Ovary (tissue), 7 donors: ENCODE measurements at regions not wholly inside any gene's neighbourhood (a gene's known extent, or its start where the extent isn't known, plus 50 kb on each side); places are given as distances from the start of the nearest gene placed in this dataset.

ENCODE experiments used
- DNase-seq, 5 donors: peaks; one replicate each; pipeline ENCODE4 v3.0.0-alpha.2; 2019 to 2020
- H3K27ac ChIP-seq, 2 donors: fragments of 200-600 bp; one replicate each; pipeline versions ENCODE4 v1.5.1 to v1.8.0; 2019 to 2022
- H3K27me3 ChIP-seq: fragments of 200-600 bp; one replicate; pipeline ENCODE4 v1.8.0; 2022
- H3K36me3 ChIP-seq: fragments of 200-600 bp; sonication (generic); one replicate; pipeline ENCODE4 v1.5.1; 2019
- H3K4me1 ChIP-seq: one replicate; pipeline ENCODE4 v1.8.1; 2013; ENCODE audit warnings: mild to moderate bottlenecking, moderate library complexity; ENCODE audit not compliant: insufficient read depth
- H3K4me3 ChIP-seq: fragments of 200-600 bp; sonication (generic); one replicate; pipeline ENCODE4 v1.5.1; 2017
- H3K9me3 ChIP-seq, 2 donors: fragments of 200-600 bp in 1 of 2; sonication (generic) in 1 of 2; one replicate each; pipeline versions ENCODE4 v1.5.1 to v1.8.1; 2013 to 2019; ENCODE audit warnings: mild to moderate bottlenecking in 1 of 2, moderate library complexity in 1 of 2
- EP300 ChIP-seq: sonication (generic); formaldehyde crosslinking; IDR thresholded peaks from one replicate; pipeline ENCODE4 v1.6.1; 2017; ENCODE audit warnings: antibody characterized with exemption
- POLR2A ChIP-seq: fragments of 450-650 bp; IDR thresholded peaks from one replicate; pipeline ENCODE4 v1.6.1; 2017; ENCODE audit warnings: antibody characterized with exemption, mild to moderate bottlenecking, moderate library complexity
- WGBS, 3 donors: extraction: QIAGEN DNeasy Blood & Tissue Kit in 1 of 3; methylation state at CpG; one replicate each; pipeline versions ENCODE4 v1.1.5 to v1.1.7; 2013 to 2017; 5-methylcytosine and 5-hydroxymethylcytosine counted together
- intact Hi-C, 4 donors: fragments of 100-400 bp; cut with DNase I; formaldehyde crosslinking; loops; one replicate each; pipeline versions ENCODE4 v1.11.0 to v1.15.1; 2022 to 2023
- TF ChIP-seq, protein P1 (sequence below), 3 donors: fragments of 450-650 bp in 2 of 3; fragments of 200-600 bp in 1 of 3; IDR thresholded peaks; one replicate each; pipeline versions ENCODE4 v1.5.1 to v1.8.0; 2016 to 2022; ENCODE audit warnings: antibody characterized with exemption in 3 of 3, mild to moderate bottlenecking in 1 of 3
- donor health status: DM: no; HTN: no; CAD: no; lungs with moderate emphysema.
- donor health status: DM: no; HTN: no; CAD: no.
- donor health status: Bipolar disorder and iron deficiency.
- donor health status: DM: no; HTN: no; CAD: no.
- donor health status: DM: yes; HTN: yes; CAD: no.

DNA sequence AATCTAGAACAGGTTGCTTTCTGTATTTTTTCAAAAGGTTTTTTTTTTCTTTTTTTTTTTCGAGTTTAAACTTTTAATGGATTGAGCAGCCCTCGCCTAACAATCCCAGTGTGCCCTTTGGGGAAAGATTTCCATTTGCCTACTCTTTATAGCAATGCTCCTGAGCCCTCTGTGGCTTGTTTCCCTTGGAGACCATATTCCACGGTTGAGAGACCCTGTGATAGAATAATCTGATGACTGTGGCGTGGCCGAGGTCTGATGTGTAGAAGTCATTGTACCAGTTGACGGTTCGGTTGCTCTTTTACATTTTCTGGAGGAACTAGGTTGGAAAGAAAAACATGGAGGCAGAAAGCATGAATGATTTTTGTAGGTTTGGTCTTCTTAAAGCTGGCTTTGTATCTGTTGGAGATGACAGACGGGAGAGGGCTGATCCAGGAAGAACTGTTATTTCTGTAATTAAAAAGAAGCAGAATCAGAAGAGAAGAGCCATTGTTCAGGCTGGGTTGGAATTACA, 305.7 kb upstream of the NRIP1 start:
- Histone ChIP-seq H3K27ac (no peak overlapping the region), H3K36me3 (no peaks in the 10 kb centered on the region), H3K4me3 (no peak overlapping the region), H3K27me3 (no peaks in the 10 kb centered on the region), H3K4me1 (no peaks in the 10 kb centered on the region), H3K9me3 (no peaks in the 10 kb centered on the region)
- intact Hi-C loops: no loop called here
- no peak for DNase-seq
- TF ChIP-seq POLR2A (no peak), EP300 (no peak)
- TF ChIP-seq, protein P1, sequence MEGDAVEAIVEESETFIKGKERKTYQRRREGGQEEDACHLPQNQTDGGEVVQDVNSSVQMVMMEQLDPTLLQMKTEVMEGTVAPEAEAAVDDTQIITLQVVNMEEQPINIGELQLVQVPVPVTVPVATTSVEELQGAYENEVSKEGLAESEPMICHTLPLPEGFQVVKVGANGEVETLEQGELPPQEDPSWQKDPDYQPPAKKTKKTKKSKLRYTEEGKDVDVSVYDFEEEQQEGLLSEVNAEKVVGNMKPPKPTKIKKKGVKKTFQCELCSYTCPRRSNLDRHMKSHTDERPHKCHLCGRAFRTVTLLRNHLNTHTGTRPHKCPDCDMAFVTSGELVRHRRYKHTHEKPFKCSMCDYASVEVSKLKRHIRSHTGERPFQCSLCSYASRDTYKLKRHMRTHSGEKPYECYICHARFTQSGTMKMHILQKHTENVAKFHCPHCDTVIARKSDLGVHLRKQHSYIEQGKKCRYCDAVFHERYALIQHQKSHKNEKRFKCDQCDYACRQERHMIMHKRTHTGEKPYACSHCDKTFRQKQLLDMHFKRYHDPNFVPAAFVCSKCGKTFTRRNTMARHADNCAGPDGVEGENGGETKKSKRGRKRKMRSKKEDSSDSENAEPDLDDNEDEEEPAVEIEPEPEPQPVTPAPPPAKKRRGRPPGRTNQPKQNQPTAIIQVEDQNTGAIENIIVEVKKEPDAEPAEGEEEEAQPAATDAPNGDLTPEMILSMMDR (IDR thresholded peaks at IDR 0.05): no peak
- WGBS, 3 donors: 92 to 95% (median 93%) methylated on average over 8 of the region's 8 CpGs

DNA sequence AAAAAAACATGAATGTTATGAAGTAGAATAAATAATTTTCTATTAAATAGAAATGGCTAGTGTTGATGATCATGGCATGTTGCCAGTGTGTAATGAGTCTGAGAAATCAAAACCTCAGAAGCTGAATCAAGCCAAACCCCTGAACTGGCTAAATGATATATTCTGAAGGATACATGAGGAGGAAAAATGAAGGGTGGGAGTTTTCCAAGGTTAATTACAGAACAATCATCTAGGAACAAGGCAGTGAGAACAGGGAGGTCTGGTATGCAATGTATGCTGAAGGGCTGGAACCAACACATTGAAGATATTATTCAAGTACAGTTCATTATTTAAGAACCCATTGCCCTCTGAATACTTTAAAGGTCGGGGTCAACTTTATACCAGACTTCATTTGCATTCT, 309.1 kb upstream of the NRIP1 start:
- no peaks in the 10 kb centered on the region for H3K4me1 ChIP-seq
- H3K27ac ChIP-seq: no peak overlapping the region
- no peak overlapping the region for H3K4me3 ChIP-seq
- no peaks in the 10 kb centered on the region for H3K9me3 ChIP-seq
- intact Hi-C loops: no loop called here
- no peaks in the 10 kb centered on the region for H3K36me3 ChIP-seq
- no peak for DNase-seq
- TF ChIP-seq EP300 (no peak), POLR2A (no peak)
- TF ChIP-seq, protein P1 (IDR thresholded peaks at IDR 0.05): no peak
- H3K27me3 ChIP-seq: no peaks in the 10 kb centered on the region
- 36 to 62% (median 49%) methylated on average over 1 of the region's 1 CpG for WGBS, 3 donors

DNA sequence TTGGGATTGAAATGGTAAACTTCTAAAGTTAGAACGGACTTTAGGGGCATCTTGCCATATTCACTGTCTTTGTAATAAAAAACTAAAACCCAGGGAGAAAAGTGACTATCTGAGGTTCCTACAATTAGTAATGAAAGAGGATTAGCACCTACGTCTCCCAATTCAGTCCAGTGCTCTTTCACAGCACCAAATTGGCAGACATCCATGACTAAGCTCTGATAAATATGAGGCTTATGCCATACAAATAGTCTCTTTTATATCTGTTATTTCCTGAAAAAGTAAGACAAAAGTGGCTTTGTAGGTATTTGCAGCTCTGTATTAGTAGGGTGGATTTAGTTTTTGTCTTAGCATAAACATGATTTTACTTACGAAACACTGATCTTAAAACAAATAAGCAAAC, 315.0 kb upstream of the NRIP1 start:
- no peak overlapping the region for H3K4me3 ChIP-seq
- H3K9me3 ChIP-seq: no peaks in the 10 kb centered on the region
- DNase-seq: no peak
- intact Hi-C loops: no loop called here
- H3K36me3 ChIP-seq: no peaks in the 10 kb centered on the region
- H3K27me3 ChIP-seq: no peaks in the 10 kb centered on the region
- no peaks in the 10 kb centered on the region for H3K4me1 ChIP-seq
- H3K27ac ChIP-seq: no peak overlapping the region
- no peak for TF ChIP-seq EP300
- 60 to 65% (median 62%) methylated on average over 3 of the region's 3 CpGs for WGBS, 3 donors

DNA sequence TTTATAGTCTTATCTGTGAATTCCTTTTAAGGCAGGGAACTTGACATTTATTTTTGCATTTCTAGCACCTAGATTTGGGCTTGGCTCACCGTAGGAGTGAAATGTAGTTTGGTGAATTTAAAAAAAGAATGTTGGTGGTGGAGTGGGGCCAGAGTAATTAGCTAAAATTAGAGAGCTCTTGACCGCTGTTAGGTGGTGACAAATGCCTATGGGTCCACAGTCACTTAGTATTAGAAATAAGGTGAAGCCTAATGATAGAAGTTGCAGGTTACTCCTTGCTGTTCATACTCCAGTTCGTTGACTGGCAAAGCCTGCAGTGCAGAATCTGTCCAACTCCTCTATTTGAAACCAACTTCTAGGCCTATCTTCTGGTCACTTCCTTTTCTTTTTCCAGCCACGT, 318.8 kb upstream of the NRIP1 start:
- Histone ChIP-seq H3K9me3 (no peaks in the 10 kb centered on the region), H3K4me3 (no peak overlapping the region), H3K36me3 (no peaks in the 10 kb centered on the region), H3K27me3 (no peaks in the 10 kb centered on the region), H3K4me1 (no peaks in the 10 kb centered on the region), H3K27ac (no peak overlapping the region)
- intact Hi-C loops: no loop called here
- no peak for DNase-seq
- TF ChIP-seq EP300: no peak
- TF ChIP-seq POLR2A: no peak
- TF ChIP-seq, protein P1 (IDR thresholded peaks at IDR 0.05): no peak
- 65 to 72% (median 71%) methylated on average over 4 of the region's 4 CpGs for WGBS, 3 donors

DNA sequence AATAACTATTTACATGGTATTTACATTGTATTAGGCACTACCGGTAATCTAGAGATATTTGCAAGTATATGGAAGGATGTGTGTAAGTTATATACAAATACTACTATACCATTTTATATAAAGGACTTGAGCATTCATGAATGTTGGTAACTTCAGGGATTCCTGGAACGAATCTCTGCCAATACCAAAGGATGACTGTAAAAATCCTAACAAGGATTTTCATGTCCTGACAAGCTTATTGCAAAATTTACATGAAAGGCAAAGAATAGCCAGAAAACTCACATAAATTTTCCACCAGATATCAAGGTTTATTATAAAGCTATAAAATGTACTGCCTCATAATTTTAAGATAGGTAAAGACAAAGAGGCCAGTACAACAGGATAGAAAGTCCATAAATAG, 325.2 kb upstream of the NRIP1 start:
- H3K27me3 ChIP-seq: no peaks in the 10 kb centered on the region
- intact Hi-C loops: no loop called here
- 80 to 86% (median 85%) methylated on average over 2 of the region's 2 CpGs for WGBS, 3 donors
- H3K4me1 ChIP-seq: no peaks in the 10 kb centered on the region
- DNase-seq: no peak
- H3K9me3 ChIP-seq: no peaks in the 10 kb centered on the region
- no peaks in the 10 kb centered on the region for H3K36me3 ChIP-seq
- TF ChIP-seq, protein P1 (IDR thresholded peaks at IDR 0.05): no peak
- TF ChIP-seq POLR2A (no peak), EP300 (no peak)
- no peak overlapping the region for H3K4me3 ChIP-seq
- no peak overlapping the region for H3K27ac ChIP-seq
